Neural progenitor cell (in vitro differentiated cells): ENCODE measurements at regions not wholly inside any gene's neighbourhood (a gene's known extent, or its start where the extent isn't known, plus 50 kb on each side); places are given as distances from the start of the nearest gene placed in this dataset.

Experiments
- DNase-seq: peaks from one replicate; pipeline ENCODE4 v3.0.0-alpha.2; 2016; ENCODE audit warnings: low spot score
- H2AFZ ChIP-seq: fragments of 200-600 bp; sonication (generic); replicated peaks from 2 replicates; pipeline ENCODE4 v1.6.1; 2016; ENCODE audit warnings: antibody characterized with exemption
- H3F3A ChIP-seq: fragments of 200-600 bp; sonication (generic); 2 replicates; pipeline ENCODE4 v1.6.1; 2016; ENCODE audit warnings: antibody characterized with exemption, low read depth
- H3K27ac ChIP-seq: fragments of 200-600 bp; sonication (generic); 2 replicates; pipeline ENCODE4 v1.5.1; 2016; ENCODE audit warnings: mild to moderate bottlenecking
- H3K27me3 ChIP-seq: fragments of 200-600 bp; sonication (generic); 2 replicates; pipeline ENCODE4 v1.6.1; 2016; ENCODE audit warnings: mild to moderate bottlenecking, moderate library complexity
- H3K36me3 ChIP-seq: fragments of 200-600 bp; sonication (generic); 2 replicates; pipeline ENCODE4 v1.5.1; 2016
- H3K4me1 ChIP-seq: fragments of 200-600 bp; sonication (generic); 2 replicates; pipeline ENCODE4 v1.6.1; 2016; ENCODE audit warnings: mixed run types
- H3K4me2 ChIP-seq: fragments of 200-600 bp; sonication (generic); 2 replicates; pipeline ENCODE4 v1.6.1; 2016
- H3K4me3 ChIP-seq: fragments of 200-600 bp; sonication (generic); 2 replicates; pipeline ENCODE4 v1.5.1; 2016
- H3K79me2 ChIP-seq: fragments of 200-600 bp; sonication (generic); 2 replicates; pipeline ENCODE4 v1.6.1; 2016; ENCODE audit warnings: low read depth
- H3K9ac ChIP-seq: fragments of 200-600 bp; sonication (generic); 2 replicates; pipeline ENCODE4 v1.6.1; 2016
- H3K9me3 ChIP-seq: fragments of 200-600 bp; sonication (generic); 2 replicates; pipeline ENCODE4 v1.5.1; 2016; ENCODE audit warnings: low read depth
- H4K20me1 ChIP-seq: fragments of 200-600 bp; sonication (generic); 2 replicates; pipeline ENCODE4 v1.6.1; 2016; ENCODE audit warnings: low read depth
- H3K27ac Mint-ChIP-seq: 3 replicates; pipeline ENCODE4 v1.8.0; 2021; ENCODE audit warnings: mixed read lengths
- H3K27me3 Mint-ChIP-seq: 2 replicates; pipeline ENCODE4 v1.8.0; 2022; ENCODE audit warnings: low read depth, mild to moderate bottlenecking, inconsistent platforms, moderate library complexity, mixed read lengths; ENCODE audit not compliant: insufficient read depth
- H3K36me3 Mint-ChIP-seq: 3 replicates; pipeline ENCODE4 v1.8.0; 2021; ENCODE audit warnings: mixed read lengths
- H3K4me1 Mint-ChIP-seq: 3 replicates; pipeline ENCODE4 v1.8.0; 2021; ENCODE audit warnings: mixed read lengths
- H3K4me3 Mint-ChIP-seq: 3 replicates; pipeline ENCODE4 v1.8.0; 2021; ENCODE audit warnings: mild to moderate bottlenecking, moderate library complexity, mixed read lengths
- H3K9me3 Mint-ChIP-seq: 3 replicates; pipeline ENCODE4 v1.8.0; 2020; ENCODE audit warnings: mixed read lengths
- CTCF ChIP-seq: fragments of 200-600 bp; sonication (generic); IDR thresholded peaks from 2 replicates; pipeline ENCODE4 v1.5.1; 2017; ENCODE audit warnings: antibody characterized with exemption, mild to moderate bottlenecking
- EZH2 ChIP-seq: fragments of 200-600 bp; sonication (generic); IDR thresholded peaks from 2 replicates; pipeline ENCODE4 v1.6.1; 2017; ENCODE audit warnings: antibody characterized with exemption, mild to moderate bottlenecking, moderate library complexity
- EZH2phosphoT487 ChIP-seq: fragments of 200-600 bp; sonication (generic); IDR thresholded peaks from 2 replicates; pipeline ENCODE4 v1.6.1; 2017; ENCODE audit warnings: antibody characterized with exemption

GRCh38 chr16:35523991-35524390, 2064.6 kb downstream of the TP53TG3F start:
- Histone ChIP-seq H3K27me3 (no peaks in the 10 kb centered on the region), H3K9me3 (peaks cover 16% of the 10 kb centered on the region), H4K20me1 (no peaks in the 10 kb centered on the region), H3F3A (no peaks in the 10 kb centered on the region), H3K79me2 (no peaks in the 10 kb centered on the region), H3K9ac (no peak overlapping the region), H3K4me3 (no peak overlapping the region), H3K4me2 (no peak overlapping the region), H3K36me3 (no peaks in the 10 kb centered on the region), H3K27ac (no peak overlapping the region), H2AFZ (no peak overlapping the region), H3K4me1 (no peaks in the 10 kb centered on the region)
- no peak overlapping the region for H3K27ac Mint-ChIP-seq
- H3K27me3 Mint-ChIP-seq: no peaks in the 10 kb centered on the region
- H3K9me3 Mint-ChIP-seq: peaks cover 43% of the 10 kb centered on the region
- TF ChIP-seq EZH2 (no peak), CTCF (no peak), EZH2phosphoT487 (no peak)
- H3K4me1 Mint-ChIP-seq: no peaks in the 10 kb centered on the region
- no peaks in the 10 kb centered on the region for H3K36me3 Mint-ChIP-seq
- no peak for DNase-seq
- H3K4me3 Mint-ChIP-seq: no peak overlapping the region

- Histone ChIP-seq H3K79me2 (no peaks in the 10 kb centered on the region), H3K4me3 (no peak overlapping the region), H3K9ac (no peak overlapping the region), H3K27ac (no peak overlapping the region), H3K36me3 (no peaks in the 10 kb centered on the region), H3K4me2 (no peak overlapping the region), H3F3A (no peaks in the 10 kb centered on the region), H3K4me1 (no peaks in the 10 kb centered on the region), H3K27me3 (no peaks in the 10 kb centered on the region), H4K20me1 (no peaks in the 10 kb centered on the region), H3K9me3 (peaks cover 21% of the 10 kb centered on the region), H2AFZ (no peak overlapping the region)
- DNase-seq: no peak
- Mint-ChIP-seq H3K4me1 (no peaks in the 10 kb centered on the region), H3K9me3 (peaks cover 47% of the 10 kb centered on the region), H3K36me3 (no peaks in the 10 kb centered on the region), H3K27me3 (no peaks in the 10 kb centered on the region), H3K27ac (no peak overlapping the region), H3K4me3 (no peak overlapping the region)
- TF ChIP-seq EZH2: no peak
- TF ChIP-seq CTCF: no peak
- no peak for TF ChIP-seq EZH2phosphoT487
These were observed 2066.7 kb downstream of the TP53TG3F start for GRCh38 chr16:35525979-35526590.

GRCh38 chr16:35532576-35532975, 2073.2 kb downstream of the TP53TG3F start:
- H3K4me1 Mint-ChIP-seq: no peaks in the 10 kb centered on the region
- DNase-seq: no peak

More at GRCh38 chr16:35532576-35532975, 2073.2 kb downstream of the TP53TG3F start:
- Histone ChIP-seq H3K79me2 (no peaks in the 10 kb centered on the region), H3K4me2 (no peak overlapping the region), H3K27me3 (no peaks in the 10 kb centered on the region), H4K20me1 (no peaks in the 10 kb centered on the region), H3K36me3 (no peaks in the 10 kb centered on the region), H3F3A (no peaks in the 10 kb centered on the region), H2AFZ (no peak overlapping the region), H3K4me1 (no peaks in the 10 kb centered on the region), H3K9ac (no peak overlapping the region), H3K27ac (no peak overlapping the region), H3K9me3 (peaks cover 17% of the 10 kb centered on the region), H3K4me3 (no peak overlapping the region)
- Mint-ChIP-seq H3K4me3 (no peak overlapping the region), H3K9me3 (peaks cover 38% of the 10 kb centered on the region), H3K27me3 (peaks cover 5% of the 10 kb centered on the region), H3K36me3 (no peaks in the 10 kb centered on the region), H3K27ac (no peak overlapping the region)
- TF ChIP-seq CTCF (no peak), EZH2phosphoT487 (no peak), EZH2 (no peak)
